ENCODE measurements at regions not wholly inside any gene's neighbourhood (a gene's known extent, or its start where the extent isn't known, plus 50 kb on each side); places are given as distances from the start of the nearest gene placed in this dataset.

DNA sequence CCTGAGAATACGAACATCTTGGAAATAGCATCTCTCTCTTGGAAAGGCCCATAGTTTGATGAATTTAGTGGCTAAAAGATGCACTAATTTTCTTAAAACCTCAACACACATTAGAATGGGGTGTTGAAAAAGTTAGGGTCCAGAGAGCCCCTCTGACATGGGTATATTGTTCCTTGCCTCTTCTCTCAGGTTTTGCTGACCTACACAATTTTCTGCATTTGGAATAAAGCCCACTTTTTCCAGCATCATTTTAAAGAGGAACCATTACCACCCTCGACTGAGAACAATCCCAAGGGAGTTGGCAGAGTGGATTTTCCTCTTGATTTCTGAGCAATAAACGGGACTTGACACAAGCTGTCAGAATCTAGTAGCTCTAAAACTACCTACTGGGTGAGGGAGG, 156.1 kb downstream of the PMP22 start:
- H2BK15ac ChIP-seq (replicated peaks; ENCODE audit: low read depth) = no peak overlapping the region
- no peak overlapping the region for H3K4me3 ChIP-seq (ENCODE audit: low read length)
- H3K18ac ChIP-seq (ENCODE audit: low read length) = no peak overlapping the region
- H2BK5ac ChIP-seq (ENCODE audit: low read length) = no peak overlapping the region
- H3K56ac ChIP-seq (ENCODE audit: low read length) = no peak overlapping the region
- no peak overlapping the region for H4K5ac ChIP-seq (ENCODE audit: low read length)
- H3K4me1 ChIP-seq (ENCODE audit: control insufficient read depth, low read depth, low read length) = no peaks in the 10 kb centered on the region
- H2AK5ac ChIP-seq (ENCODE audit: low read length) = no peak overlapping the region
- H3K27ac ChIP-seq (ENCODE audit: low read depth, low read length) = no peak overlapping the region
- no peaks in the 10 kb centered on the region for H3K36me3 ChIP-seq (ENCODE audit: control insufficient read depth, insufficient read depth, low read length)
- DNase-seq = no peak
- no peak overlapping the region for H3K9ac ChIP-seq (ENCODE audit: low read length)
- H2BK120ac ChIP-seq (ENCODE audit: low read depth, low read length) = no peak overlapping the region
- H3K27me3 ChIP-seq (ENCODE audit: insufficient read depth, low read length, poor library complexity) = no peaks in the 10 kb centered on the region
- H3K79me1 ChIP-seq (ENCODE audit: low read length) = no peaks in the 10 kb centered on the region
- no peak overlapping the region for H3K23ac ChIP-seq (ENCODE audit: low read length)
- no CpG with 5 or more reads among the region's 3 CpGs for WGBS (ENCODE audit: extremely low coverage, insufficient coverage, low lambda C conversion rate)
- no peak overlapping the region for H4K8ac ChIP-seq (ENCODE audit: low read depth, low read length)
- H3K79me2 ChIP-seq (ENCODE audit: control insufficient read depth, insufficient read depth, low read length) = no peaks in the 10 kb centered on the region
- H3K4ac ChIP-seq (ENCODE audit: low read depth, low read length) = no peak overlapping the region
- no peak overlapping the region for H3K4me2 ChIP-seq (ENCODE audit: low read length)

DNA sequence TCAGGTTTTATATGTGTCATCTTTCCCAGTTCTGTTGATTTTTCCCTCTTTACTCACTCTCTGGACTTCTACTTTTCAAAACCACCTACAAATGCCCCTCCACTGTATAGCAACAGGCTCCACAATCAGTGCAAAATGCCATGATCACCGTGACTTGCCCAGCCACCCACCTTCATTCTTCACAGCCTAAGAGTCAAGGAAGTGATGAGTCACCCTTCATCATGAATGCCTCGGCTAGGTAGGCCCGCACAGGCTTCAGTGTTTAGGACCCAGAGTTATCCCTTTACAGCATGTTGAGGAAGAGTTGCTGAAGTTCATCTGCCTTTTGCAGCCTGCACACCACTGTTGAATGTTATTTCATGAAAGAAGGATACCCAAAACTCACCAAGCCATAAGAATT, 158.6 kb downstream of the PMP22 start:
- Histone ChIP-seq H2BK5ac (ENCODE audit: low read length) (no peak overlapping the region), H3K27me3 (ENCODE audit: insufficient read depth, low read length, poor library complexity) (no peaks in the 10 kb centered on the region), H3K23ac (ENCODE audit: low read length) (no peak overlapping the region), H2BK15ac (replicated peaks; ENCODE audit: low read depth) (no peak overlapping the region), H3K4me2 (ENCODE audit: low read length) (no peak overlapping the region), H2AK5ac (ENCODE audit: low read length) (no peak overlapping the region), H3K56ac (ENCODE audit: low read length) (no peak overlapping the region), H2BK120ac (ENCODE audit: low read depth, low read length) (no peak overlapping the region), H3K4ac (ENCODE audit: low read depth, low read length) (no peak overlapping the region), H3K27ac (ENCODE audit: low read depth, low read length) (no peak overlapping the region), H3K4me1 (ENCODE audit: control insufficient read depth, low read depth, low read length) (no peaks in the 10 kb centered on the region), H3K9ac (ENCODE audit: low read length) (no peak overlapping the region), H4K5ac (ENCODE audit: low read length) (no peak overlapping the region), H3K4me3 (ENCODE audit: low read length) (no peak overlapping the region), H3K79me1 (ENCODE audit: low read length) (no peaks in the 10 kb centered on the region), H3K18ac (ENCODE audit: low read length) (no peak overlapping the region), H4K8ac (ENCODE audit: low read depth, low read length) (no peak overlapping the region), H3K79me2 (ENCODE audit: control insufficient read depth, insufficient read depth, low read length) (no peaks in the 10 kb centered on the region), H3K36me3 (ENCODE audit: control insufficient read depth, insufficient read depth, low read length) (no peaks in the 10 kb centered on the region)
- WGBS (ENCODE audit: extremely low coverage, insufficient coverage, low lambda C conversion rate) = no CpG with 5 or more reads among the region's 3 CpGs
- DNase-seq = peak; percentile 78

DNA sequence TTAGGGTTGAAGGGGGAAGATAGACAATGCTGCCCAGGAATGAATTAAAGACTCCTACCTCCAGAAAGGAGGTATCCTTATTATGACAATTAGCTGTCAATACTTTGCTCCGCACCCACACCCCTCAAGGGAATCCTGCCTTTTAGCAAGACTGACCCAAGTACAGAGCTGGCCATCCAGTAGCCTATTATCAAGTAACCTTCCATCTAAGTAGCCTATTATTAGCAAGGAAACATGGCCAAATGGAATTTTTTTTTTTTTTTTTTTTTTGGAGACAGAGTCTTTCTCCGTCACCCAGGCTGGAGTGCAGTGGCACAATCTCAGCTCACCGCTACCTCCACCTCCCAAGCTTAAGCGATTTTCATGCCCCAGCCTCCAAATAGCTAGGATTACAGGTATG, 161.3 kb downstream of the PMP22 start:
- H3K9ac ChIP-seq (ENCODE audit: low read length) = no peak overlapping the region
- no peaks in the 10 kb centered on the region for H3K79me2 ChIP-seq (ENCODE audit: control insufficient read depth, insufficient read depth, low read length)
- no peak overlapping the region for H3K4me3 ChIP-seq (ENCODE audit: low read length)
- H4K8ac ChIP-seq (ENCODE audit: low read depth, low read length) = no peak overlapping the region
- H3K27ac ChIP-seq (ENCODE audit: low read depth, low read length) = no peak overlapping the region
- H3K4ac ChIP-seq (ENCODE audit: low read depth, low read length) = no peak overlapping the region
- no peak for DNase-seq
- no peak overlapping the region for H3K23ac ChIP-seq (ENCODE audit: low read length)
- H2BK15ac ChIP-seq (replicated peaks; ENCODE audit: low read depth) = no peak overlapping the region
- H3K27me3 ChIP-seq (ENCODE audit: insufficient read depth, low read length, poor library complexity) = no peaks in the 10 kb centered on the region
- H2AK5ac ChIP-seq (ENCODE audit: low read length) = no peak overlapping the region
- no peak overlapping the region for H3K4me2 ChIP-seq (ENCODE audit: low read length)
- no peak overlapping the region for H2BK120ac ChIP-seq (ENCODE audit: low read depth, low read length)
- no CpG with 5 or more reads among the region's 4 CpGs for WGBS (ENCODE audit: extremely low coverage, insufficient coverage, low lambda C conversion rate)
- H2BK5ac ChIP-seq (ENCODE audit: low read length) = no peak overlapping the region
- no peaks in the 10 kb centered on the region for H3K79me1 ChIP-seq (ENCODE audit: low read length)
- no peak overlapping the region for H3K56ac ChIP-seq (ENCODE audit: low read length)
- H3K18ac ChIP-seq (ENCODE audit: low read length) = no peak overlapping the region
- no peaks in the 10 kb centered on the region for H3K4me1 ChIP-seq (ENCODE audit: control insufficient read depth, low read depth, low read length)
- H4K5ac ChIP-seq (ENCODE audit: low read length) = no peak overlapping the region
- H3K36me3 ChIP-seq (ENCODE audit: control insufficient read depth, insufficient read depth, low read length) = no peaks in the 10 kb centered on the region

DNA sequence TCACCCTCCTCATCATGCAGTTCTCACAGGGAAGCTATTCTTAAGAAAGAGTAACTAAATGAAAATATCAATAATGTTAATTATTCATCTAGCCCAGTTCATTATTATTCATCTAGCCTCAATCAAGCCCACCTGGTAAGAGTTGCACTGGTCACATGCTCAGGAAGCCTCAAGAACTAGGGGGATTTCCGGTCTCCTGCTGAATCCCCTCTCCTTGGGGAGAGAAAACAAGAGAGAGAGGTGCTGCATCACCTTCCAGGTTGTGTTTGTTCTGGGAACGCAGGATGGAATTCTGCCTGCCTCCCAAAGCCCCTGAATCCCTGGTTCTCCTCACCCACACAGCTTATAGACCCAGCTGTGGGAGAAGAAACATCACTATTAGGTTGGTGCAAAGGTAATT, 164.0 kb downstream of the PMP22 start:
- no peak overlapping the region for H2BK120ac ChIP-seq (ENCODE audit: low read depth, low read length)
- no peak overlapping the region for H3K27ac ChIP-seq (ENCODE audit: low read depth, low read length)
- no peak overlapping the region for H3K56ac ChIP-seq (ENCODE audit: low read length)
- no peak overlapping the region for H3K4me2 ChIP-seq (ENCODE audit: low read length)
- H3K18ac ChIP-seq (ENCODE audit: low read length) = no peak overlapping the region
- no peak for DNase-seq
- H3K23ac ChIP-seq (ENCODE audit: low read length) = no peak overlapping the region
- H3K4me3 ChIP-seq (ENCODE audit: low read length) = no peak overlapping the region
- H3K4ac ChIP-seq (ENCODE audit: low read depth, low read length) = no peak overlapping the region
- no peaks in the 10 kb centered on the region for H3K79me1 ChIP-seq (ENCODE audit: low read length)
- WGBS (ENCODE audit: extremely low coverage, insufficient coverage, low lambda C conversion rate) = no CpG with 5 or more reads among the region's 2 CpGs
- H2BK5ac ChIP-seq (ENCODE audit: low read length) = no peak overlapping the region
- no peaks in the 10 kb centered on the region for H3K79me2 ChIP-seq (ENCODE audit: control insufficient read depth, insufficient read depth, low read length)
- H3K9ac ChIP-seq (ENCODE audit: low read length) = no peak overlapping the region
- H3K36me3 ChIP-seq (ENCODE audit: control insufficient read depth, insufficient read depth, low read length) = no peaks in the 10 kb centered on the region
- no peaks in the 10 kb centered on the region for H3K4me1 ChIP-seq (ENCODE audit: control insufficient read depth, low read depth, low read length)
- H4K8ac ChIP-seq (ENCODE audit: low read depth, low read length) = no peak overlapping the region
- no peaks in the 10 kb centered on the region for H3K27me3 ChIP-seq (ENCODE audit: insufficient read depth, low read length, poor library complexity)
- no peak overlapping the region for H2BK15ac ChIP-seq (replicated peaks; ENCODE audit: low read depth)
- H4K5ac ChIP-seq (ENCODE audit: low read length) = no peak overlapping the region
- no peak overlapping the region for H2AK5ac ChIP-seq (ENCODE audit: low read length)

DNA sequence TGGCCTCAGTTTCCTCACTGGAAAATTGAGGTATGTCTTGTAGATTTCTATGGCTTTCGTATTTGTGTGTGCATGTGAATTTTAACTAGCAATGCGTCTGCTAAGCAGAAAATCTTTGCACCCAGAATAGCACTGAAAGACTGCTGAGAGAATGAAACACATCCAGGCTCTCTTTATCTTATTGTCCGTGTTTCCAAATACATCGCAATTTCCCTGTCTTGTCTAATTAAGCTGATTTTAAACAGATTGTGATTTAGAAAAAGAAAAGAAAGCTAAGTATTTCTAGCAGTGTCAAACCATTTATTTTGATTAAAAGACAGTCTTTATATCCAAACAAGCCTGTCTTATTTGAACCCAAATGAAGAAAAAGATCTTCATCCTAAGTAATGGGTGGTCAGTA, 168.6 kb downstream of the PMP22 start:
- no peak overlapping the region for H3K23ac ChIP-seq (ENCODE audit: low read length)
- no peak for DNase-seq
- H3K79me1 ChIP-seq (ENCODE audit: low read length) = no peaks in the 10 kb centered on the region
- H2BK15ac ChIP-seq (replicated peaks; ENCODE audit: low read depth) = no peak overlapping the region
- no peaks in the 10 kb centered on the region for H3K36me3 ChIP-seq (ENCODE audit: control insufficient read depth, insufficient read depth, low read length)
- no CpG with 5 or more reads among the region's 4 CpGs for WGBS (ENCODE audit: extremely low coverage, insufficient coverage, low lambda C conversion rate)
- no peak overlapping the region for H3K9ac ChIP-seq (ENCODE audit: low read length)
- H4K5ac ChIP-seq (ENCODE audit: low read length) = no peak overlapping the region
- H3K4me2 ChIP-seq (ENCODE audit: low read length) = no peak overlapping the region
- H3K4me3 ChIP-seq (ENCODE audit: low read length) = no peak overlapping the region
- no peak overlapping the region for H2BK120ac ChIP-seq (ENCODE audit: low read depth, low read length)
- H3K56ac ChIP-seq (ENCODE audit: low read length) = no peak overlapping the region
- no peak overlapping the region for H4K8ac ChIP-seq (ENCODE audit: low read depth, low read length)
- no peaks in the 10 kb centered on the region for H3K4me1 ChIP-seq (ENCODE audit: control insufficient read depth, low read depth, low read length)
- no peak overlapping the region for H2BK5ac ChIP-seq (ENCODE audit: low read length)
- no peak overlapping the region for H3K4ac ChIP-seq (ENCODE audit: low read depth, low read length)
- no peak overlapping the region for H2AK5ac ChIP-seq (ENCODE audit: low read length)
- H3K27me3 ChIP-seq (ENCODE audit: insufficient read depth, low read length, poor library complexity) = no peaks in the 10 kb centered on the region
- no peaks in the 10 kb centered on the region for H3K79me2 ChIP-seq (ENCODE audit: control insufficient read depth, insufficient read depth, low read length)
- H3K18ac ChIP-seq (ENCODE audit: low read length) = no peak overlapping the region
- H3K27ac ChIP-seq (ENCODE audit: low read depth, low read length) = no peak overlapping the region

DNA sequence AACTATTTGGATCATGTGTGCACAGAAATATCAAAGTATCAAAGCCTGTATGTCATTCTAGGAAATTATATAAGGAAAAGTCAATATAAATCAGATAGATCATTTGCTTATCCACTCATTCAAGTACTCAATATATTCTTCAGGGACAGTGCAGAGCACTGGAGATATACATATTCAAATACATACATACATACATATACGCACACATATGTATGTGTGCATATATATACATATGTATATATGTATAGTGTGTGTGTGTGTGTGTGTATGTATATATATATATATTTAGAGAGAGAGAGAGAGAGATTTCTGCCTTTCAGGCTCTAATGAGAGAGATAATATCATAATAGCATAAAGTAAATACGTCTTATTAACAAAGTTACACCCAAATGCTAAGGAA, 169.2 kb downstream of the PMP22 start:
- H3K4me2 ChIP-seq (ENCODE audit: low read length) = no peak overlapping the region
- H2AK5ac ChIP-seq (ENCODE audit: low read length) = no peak overlapping the region
- H3K27ac ChIP-seq (ENCODE audit: low read depth, low read length) = no peak overlapping the region
- H2BK120ac ChIP-seq (ENCODE audit: low read depth, low read length) = no peak overlapping the region
- H3K36me3 ChIP-seq (ENCODE audit: control insufficient read depth, insufficient read depth, low read length) = no peaks in the 10 kb centered on the region
- H3K27me3 ChIP-seq (ENCODE audit: insufficient read depth, low read length, poor library complexity) = no peaks in the 10 kb centered on the region
- no peak overlapping the region for H3K23ac ChIP-seq (ENCODE audit: low read length)
- H3K4me3 ChIP-seq (ENCODE audit: low read length) = no peak overlapping the region
- no peak overlapping the region for H2BK5ac ChIP-seq (ENCODE audit: low read length)
- no peak overlapping the region for H4K5ac ChIP-seq (ENCODE audit: low read length)
- DNase-seq = no peak
- no CpG with 5 or more reads among the region's 2 CpGs for WGBS (ENCODE audit: extremely low coverage, insufficient coverage, low lambda C conversion rate)
- no peaks in the 10 kb centered on the region for H3K79me1 ChIP-seq (ENCODE audit: low read length)
- H3K4me1 ChIP-seq (ENCODE audit: control insufficient read depth, low read depth, low read length) = no peaks in the 10 kb centered on the region
- H3K18ac ChIP-seq (ENCODE audit: low read length) = no peak overlapping the region
- H4K8ac ChIP-seq (ENCODE audit: low read depth, low read length) = no peak overlapping the region
- no peak overlapping the region for H2BK15ac ChIP-seq (replicated peaks; ENCODE audit: low read depth)
- no peak overlapping the region for H3K4ac ChIP-seq (ENCODE audit: low read depth, low read length)
- no peaks in the 10 kb centered on the region for H3K79me2 ChIP-seq (ENCODE audit: control insufficient read depth, insufficient read depth, low read length)
- no peak overlapping the region for H3K9ac ChIP-seq (ENCODE audit: low read length)
- no peak overlapping the region for H3K56ac ChIP-seq (ENCODE audit: low read length)

All from mesendoderm (in vitro differentiated cells).